ENCODE measurements at regions not wholly inside any gene's neighbourhood (a gene's known extent, or its start where the extent isn't known, plus 50 kb on each side); places are given as distances from the start of the nearest gene placed in this dataset.

GRCh38 chrX:39175418-39176057, 374.3 kb downstream of the MID1IP1 start:
- TF ChIP-seq MAX (IDR thresholded peaks at IDR 0.05): no peak
- TF ChIP-seq CEBPB (IDR thresholded peaks at IDR 0.05): no peak

Measured in Ishikawa (cell line).